NCI-H187 treated with DMSO at 0.1 percent for 48 hours (cell line): ENCODE measurements at regions not wholly inside any gene's neighbourhood (a gene's known extent, or its start where the extent isn't known, plus 50 kb on each side); places are given as distances from the start of the nearest gene placed in this dataset.
"Not testable (repeated sequence)": the region's sequence is repeated elsewhere in the genome, so short reads cannot be mapped to it uniquely, and the experiment has no call there.

Experiments
- DNase-seq: peaks from one replicate; lab custom pipeline; 2025; lab: John Stamatoyannopoulos, UW

GRCh38 chr18:41899535-41899934, 55.5 kb upstream of the PIK3C3 start:
- DNase-seq: no peak

DNA sequence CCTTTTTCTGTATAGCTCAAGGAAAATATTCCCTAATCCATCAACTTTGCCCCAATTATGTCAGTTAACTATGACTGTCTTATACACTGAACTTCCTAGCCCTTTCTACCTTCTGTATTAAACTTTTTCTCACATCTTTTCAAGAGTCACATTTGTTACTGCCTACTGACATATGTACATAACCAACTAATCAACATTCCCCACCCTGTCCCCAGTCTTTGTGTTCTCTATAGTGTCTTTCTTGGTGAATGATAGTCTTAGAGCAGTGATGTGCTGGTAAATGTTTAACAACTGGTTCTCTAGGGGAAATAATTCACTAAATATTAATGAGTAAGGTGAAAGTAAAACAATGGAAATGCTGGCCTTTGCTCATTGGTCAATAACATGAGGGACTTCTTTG, 61.6 kb upstream of the PIK3C3 start:
- no peak for DNase-seq

GRCh38 chr18:41887100-41887499, 67.9 kb upstream of the PIK3C3 start:
- no peak for DNase-seq

DNA sequence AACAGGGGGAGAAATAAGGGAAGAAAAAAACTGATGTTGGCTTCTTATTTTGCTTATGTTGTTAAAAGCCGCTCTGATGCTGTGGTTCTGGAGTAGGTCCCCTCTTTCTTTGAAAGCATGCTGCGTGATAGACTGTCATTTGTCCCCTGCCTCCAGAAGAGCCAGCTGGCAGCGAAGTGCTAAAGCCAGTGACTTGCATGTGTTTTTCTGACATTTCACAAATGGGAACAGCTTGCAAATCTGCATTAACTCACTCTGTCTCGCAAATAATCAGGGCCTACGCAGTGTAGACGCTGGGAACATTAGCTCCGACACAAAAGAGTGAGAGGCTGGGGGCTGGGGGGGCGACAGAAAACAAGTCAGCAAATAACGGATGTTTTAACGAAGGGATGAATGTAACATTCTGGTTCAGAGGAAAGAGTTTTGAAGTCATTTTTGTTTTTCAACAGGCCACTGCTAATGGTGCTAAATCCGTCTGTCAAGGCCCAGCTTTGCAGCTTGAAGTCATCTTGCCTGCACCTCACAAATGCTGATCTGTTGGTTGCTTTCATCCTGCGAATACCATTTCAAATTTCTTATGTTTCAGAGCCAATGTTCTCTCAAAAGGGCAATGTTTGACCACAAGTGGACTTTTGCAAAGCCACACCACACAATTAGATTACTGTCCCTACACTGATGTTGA, 68.8 kb upstream of the PIK3C3 start:
- DNase-seq: no peak

- DNase-seq: no peak
These were observed 73.7 kb upstream of the PIK3C3 start for GRCh38 chr18:41881285-41881684.

- DNase-seq: no peak
These were observed 75.8 kb upstream of the PIK3C3 start for GRCh38 chr18:41879256-41879655.

DNA sequence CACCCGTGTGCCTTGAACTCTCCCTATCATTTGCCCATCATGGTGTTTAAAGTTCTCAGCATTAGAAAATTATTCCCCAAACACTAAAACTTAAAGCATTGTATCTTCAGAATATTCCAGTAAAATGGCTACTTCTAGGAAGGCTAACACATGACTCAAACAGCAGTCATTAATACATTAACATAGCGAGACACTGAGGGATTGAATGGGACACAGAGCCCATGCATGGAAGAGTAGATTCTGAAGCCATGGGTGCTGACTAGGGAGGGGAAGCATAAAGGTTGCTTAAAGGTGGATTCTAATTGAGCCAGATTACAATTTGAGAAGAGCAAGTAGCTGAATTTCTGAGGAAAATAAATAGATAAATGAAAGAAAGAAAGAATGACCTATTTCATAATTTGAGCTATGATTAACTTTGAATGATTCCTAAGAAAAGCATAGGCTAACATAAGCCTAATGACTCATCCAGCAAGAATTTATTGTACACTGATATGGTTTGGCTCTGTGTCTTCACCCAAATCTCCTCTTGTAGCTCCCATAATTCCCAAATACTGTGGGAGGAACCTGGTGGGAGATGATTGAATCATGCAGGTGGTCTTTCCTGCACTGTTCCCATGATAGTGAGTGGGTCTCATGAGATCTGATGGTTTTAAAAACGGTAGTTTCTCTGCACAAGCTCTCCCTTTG, 79.8 kb upstream of the PIK3C3 start:
- DNase-seq: no peak

DNA sequence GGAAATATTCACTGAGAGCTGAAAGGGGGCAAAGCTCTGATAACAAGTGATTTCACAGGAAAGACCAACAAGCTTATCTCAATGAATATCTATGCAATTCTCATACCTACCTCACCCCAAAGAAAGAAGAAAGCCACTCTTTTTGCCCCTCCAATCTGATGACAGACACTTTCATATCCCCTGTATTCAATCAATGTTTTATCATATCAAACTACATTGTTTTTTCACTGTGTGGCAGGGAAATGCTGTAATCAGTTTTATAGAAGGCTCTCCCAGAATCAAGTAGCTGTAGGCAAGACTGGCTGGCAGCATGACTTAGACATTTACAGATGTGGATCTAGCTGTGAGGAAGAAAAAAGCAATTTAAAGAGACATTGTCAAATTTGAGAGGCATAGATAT, 81.3 kb upstream of the PIK3C3 start:
- no peak for DNase-seq

GRCh38 chr18:41872206-41872605, 82.8 kb upstream of the PIK3C3 start:
- DNase-seq: no peak

GRCh38 chr18:41871229-41872000, 83.6 kb upstream of the PIK3C3 start:
- no peak for DNase-seq

GRCh38 chr18:41870817-41871216, 84.2 kb upstream of the PIK3C3 start:
- no peak for DNase-seq

- DNase-seq: no peak
These were observed 84.8 kb upstream of the PIK3C3 start for GRCh38 chr18:41870191-41870590.

DNA sequence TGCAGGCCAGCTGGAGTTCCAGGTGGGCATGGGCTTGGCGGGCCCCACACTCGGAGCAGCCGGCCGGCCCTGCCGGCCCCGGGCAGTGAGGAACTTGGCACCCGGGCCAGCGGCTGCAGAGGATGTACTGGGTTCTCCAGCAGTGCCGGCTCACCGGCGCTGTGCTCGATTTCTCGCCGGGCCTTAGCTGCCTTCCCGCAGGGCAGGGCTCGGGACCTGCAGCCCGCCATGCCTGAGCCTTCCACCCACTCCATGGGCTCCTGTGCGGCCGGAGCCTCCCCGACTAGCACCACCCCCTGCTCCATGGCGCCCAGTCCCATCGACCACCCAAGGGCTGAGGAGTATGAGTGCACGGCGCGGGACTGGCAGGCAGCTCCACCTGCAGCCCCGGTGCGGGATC, 89.2 kb upstream of the PIK3C3 start:
- not testable (repeated sequence) for DNase-seq

- DNase-seq: no peak
These were observed 90.8 kb upstream of the PIK3C3 start for GRCh38 chr18:41864216-41864615.

DNA sequence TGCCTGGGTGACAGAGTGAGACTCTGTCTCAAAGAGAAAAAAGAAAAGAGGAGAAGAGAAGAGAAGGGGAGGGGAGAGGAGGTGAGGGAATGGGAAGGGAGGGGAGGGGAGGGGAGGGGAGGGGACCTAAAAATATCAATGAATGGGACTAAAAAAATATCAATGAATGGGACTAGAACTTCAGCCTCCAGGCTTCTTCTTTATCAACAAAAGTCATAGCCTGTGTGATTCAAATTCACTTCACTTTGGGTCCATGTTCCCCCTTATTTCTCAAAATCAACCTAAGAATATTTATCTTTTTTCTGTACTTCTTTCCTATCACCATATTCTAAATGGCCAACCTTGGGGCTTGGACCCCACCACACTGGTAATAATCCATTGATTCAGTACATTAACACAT, 92.1 kb upstream of the PIK3C3 start:
- no peak for DNase-seq

- DNase-seq: no peak
These were observed 94.0 kb upstream of the PIK3C3 start for GRCh38 chr18:41860987-41861386.

- DNase-seq: no peak
These were observed 96.1 kb upstream of the PIK3C3 start for GRCh38 chr18:41858761-41859555.

DNA sequence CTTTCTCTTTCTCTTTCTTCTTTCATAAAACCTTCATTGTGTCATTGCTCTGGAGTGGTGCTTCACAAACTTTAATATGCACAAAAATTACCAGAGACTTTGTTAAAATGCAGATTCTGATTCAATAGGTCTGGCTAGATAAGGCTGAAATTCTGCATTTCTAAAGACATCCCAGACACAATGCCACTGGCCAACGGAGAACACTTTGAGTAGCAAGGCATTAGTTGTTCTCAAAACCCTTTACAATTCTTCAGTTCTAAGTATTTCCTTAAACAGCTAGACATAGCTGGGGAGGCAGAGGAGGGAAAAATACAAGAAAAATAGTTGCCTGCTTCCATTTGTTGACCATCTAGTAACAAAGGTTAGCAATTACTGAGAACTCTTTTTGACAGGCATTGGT, 101.8 kb upstream of the PIK3C3 start:
- no peak for DNase-seq

DNA sequence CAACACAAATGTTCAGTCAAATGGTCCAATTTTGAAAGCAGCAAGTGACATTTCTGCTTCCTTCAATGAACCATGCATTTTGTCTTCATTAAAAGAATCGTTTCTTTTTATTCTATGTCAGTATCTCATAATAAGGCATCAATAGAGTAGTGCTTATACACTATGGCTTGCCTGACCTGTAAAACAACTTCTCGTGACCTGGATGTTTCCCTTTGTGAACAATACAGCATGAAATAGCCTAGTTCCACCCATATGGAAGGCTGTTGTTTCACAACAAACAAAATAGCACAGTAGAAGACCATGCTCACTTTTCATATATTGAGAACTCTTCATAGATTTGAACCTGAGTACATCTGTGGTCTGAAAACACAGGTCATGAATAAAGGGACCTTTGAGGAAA, 104.3 kb upstream of the PIK3C3 start:
- no peak for DNase-seq

DNA sequence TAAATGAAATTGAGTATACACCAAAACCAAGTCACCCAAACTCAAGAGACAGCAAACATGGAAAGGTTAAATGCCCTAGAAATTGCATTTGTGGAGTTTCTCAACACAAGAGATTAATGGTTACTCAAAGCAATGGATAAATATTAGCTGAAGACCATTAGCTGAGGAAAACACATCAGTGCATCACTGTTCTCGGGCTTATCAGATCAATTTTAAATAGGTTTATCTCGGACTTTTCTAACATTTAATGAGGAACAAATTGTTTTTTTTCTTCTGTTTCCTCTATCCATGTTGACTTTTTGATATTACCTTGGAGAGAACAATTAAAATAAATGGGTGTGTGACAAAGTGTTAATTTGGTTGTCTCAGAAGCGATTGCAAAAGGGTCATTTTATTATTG, 105.4 kb upstream of the PIK3C3 start:
- DNase-seq: no peak

DNA sequence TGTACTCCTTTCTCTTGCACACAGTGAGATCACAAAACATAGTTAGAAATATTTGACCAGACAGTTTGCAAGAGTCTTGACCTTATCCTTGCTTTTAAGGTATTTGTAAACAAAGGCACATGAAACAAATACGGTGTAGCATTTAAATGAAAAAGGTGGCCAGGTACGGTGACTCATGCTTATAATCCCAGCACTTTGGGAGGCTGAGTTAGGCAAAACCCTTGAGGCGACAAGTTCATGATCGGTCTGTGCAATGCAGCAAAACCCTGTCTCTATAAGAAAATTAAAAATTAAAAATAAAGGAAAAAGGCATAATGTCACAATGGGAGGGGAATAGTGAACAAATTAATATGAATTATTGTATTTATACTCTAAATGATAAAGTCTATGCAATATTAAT, 109.5 kb upstream of the PIK3C3 start:
- no peak for DNase-seq

DNA sequence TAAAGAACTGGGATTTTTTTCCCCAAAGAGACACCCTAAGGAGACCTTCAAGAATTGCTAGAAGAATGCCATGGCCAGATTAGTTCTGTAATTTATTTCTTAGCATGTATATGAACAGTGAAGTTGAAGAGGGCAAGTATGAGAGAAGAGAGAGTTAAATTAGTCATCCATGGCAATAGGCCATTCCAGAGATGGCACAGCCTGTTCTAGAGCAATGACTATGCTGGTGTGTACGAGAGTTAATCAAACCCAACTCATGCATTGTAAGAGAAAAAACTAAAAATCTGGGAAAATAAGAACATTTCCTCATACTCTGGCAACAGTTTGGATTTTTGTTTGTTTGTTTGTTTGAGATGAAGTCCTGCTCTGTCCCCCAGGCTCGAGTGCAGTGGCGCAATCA, 112.1 kb upstream of the PIK3C3 start:
- DNase-seq: no peak
